BLaER1 (cell line): ENCODE measurements at regions not wholly inside any gene's neighbourhood (a gene's known extent, or its start where the extent isn't known, plus 50 kb on each side); places are given as distances from the start of the nearest gene placed in this dataset.

Experiments
- H3K27ac ChIP-seq: shearing (Covaris generic); formaldehyde crosslinking; 2 replicates; pipeline ENCODE4 v1.8.1; 2022
- H3K27me3 ChIP-seq: shearing (Covaris generic); formaldehyde crosslinking; 2 replicates; pipeline ENCODE4 v1.8.1; 2022
- H3K36me3 ChIP-seq: shearing (Covaris generic); formaldehyde crosslinking; 2 replicates; pipeline ENCODE4 v1.8.1; 2022
- H3K4me1 ChIP-seq: shearing (Covaris generic); formaldehyde crosslinking; 2 replicates; pipeline ENCODE4 v1.8.1; 2022
- H3K4me2 ChIP-seq: shearing (Covaris generic); formaldehyde crosslinking; 2 replicates; pipeline ENCODE4 v1.8.1; 2022
- H3K4me3 ChIP-seq: shearing (Covaris generic); formaldehyde crosslinking; 2 replicates; pipeline ENCODE4 v1.8.1; 2022
- H3K9ac ChIP-seq: shearing (Covaris generic); formaldehyde crosslinking; 2 replicates; pipeline ENCODE4 v1.8.1; 2022
- H3K9me3 ChIP-seq: shearing (Covaris generic); formaldehyde crosslinking; 2 replicates; pipeline ENCODE4 v1.8.1; 2022
- H4K20me1 ChIP-seq: shearing (Covaris generic); formaldehyde crosslinking; 2 replicates; pipeline ENCODE4 v1.8.1; 2022
- Cebpa-rat ChIP-seq: shearing (Covaris generic); IDR thresholded peaks from 2 replicates; pipeline ENCODE4 v1.8.1; 2022

GRCh38 chr5:133847886-133848285, 120.5 kb downstream of the C5orf15 start:
- TF ChIP-seq Cebpa-rat = no peak
- H3K36me3 ChIP-seq = no peaks in the 10 kb centered on the region; the same call in 1 of the 2 replicates
- peak overlapping the region; percentile 39 for H3K4me3 ChIP-seq
- peak overlapping the region; percentile 92 for H3K4me2 ChIP-seq
- H4K20me1 ChIP-seq = no peaks in the 10 kb centered on the region
- peak overlapping the region; percentile 67 for H3K9ac ChIP-seq
- H3K9me3 ChIP-seq = no peaks in the 10 kb centered on the region
- peak overlapping the region; percentile 89 for H3K27ac ChIP-seq
- H3K27me3 ChIP-seq = no peaks in the 10 kb centered on the region
- peaks cover 96% of the 10 kb centered on the region for H3K4me1 ChIP-seq

GRCh38 chr5:133847301-133847700, 121.1 kb downstream of the C5orf15 start:
- Histone ChIP-seq H3K9ac (peak overlapping the region; percentile 67), H3K9me3 (no peaks in the 10 kb centered on the region), H3K27me3 (no peaks in the 10 kb centered on the region), H3K27ac (peak overlapping the region; percentile 89), H3K4me1 (peaks cover 93% of the 10 kb centered on the region), H3K4me3 (peak overlapping the region; percentile 39), H3K36me3 (no peaks in the 10 kb centered on the region; the same call in 1 of the 2 replicates), H3K4me2 (peak overlapping the region; percentile 92), H4K20me1 (no peaks in the 10 kb centered on the region)
- no peak for TF ChIP-seq Cebpa-rat

GRCh38 chr5:133846478-133847226, 121.8 kb downstream of the C5orf15 start:
- peak overlapping the region; percentile 92 for H3K4me2 ChIP-seq

GRCh38 chr5:133845271-133845670, 123.2 kb downstream of the C5orf15 start:
- Histone ChIP-seq H3K27ac (peak overlapping the region; percentile 89; the same call in 1 of the 2 replicates), H3K4me1 (peaks cover 73% of the 10 kb centered on the region), H3K36me3 (peaks cover 4% of the 10 kb centered on the region; the same call in 1 of the 2 replicates), H3K27me3 (no peaks in the 10 kb centered on the region; the same call in 1 of the 2 replicates), H3K4me3 (no peak overlapping the region), H3K9me3 (0 out of 2 replicates have a peak, but pooled peaks cover 6% of the 10 kb centered on the region), H4K20me1 (no peaks in the 10 kb centered on the region), H3K9ac (no peak overlapping the region; the same call in 1 of the 2 replicates), H3K4me2 (peak overlapping the region; percentile 92)
- TF ChIP-seq Cebpa-rat = no peak

More at GRCh38 chr5:133846478-133847226, 121.8 kb downstream of the C5orf15 start:
- TF ChIP-seq Cebpa-rat = no peak
- Histone ChIP-seq H3K27me3 (no peaks in the 10 kb centered on the region; the same call in 1 of the 2 replicates), H3K9ac (peak overlapping the region; percentile 67), H3K9me3 (0 out of 2 replicates have a peak, but pooled peaks cover under 1% of the 10 kb centered on the region), H4K20me1 (no peaks in the 10 kb centered on the region), H3K4me1 (peaks cover 87% of the 10 kb centered on the region), H3K4me3 (peak overlapping the region; percentile 39), H3K27ac (peak overlapping the region; percentile 89), H3K36me3 (peaks cover 1% of the 10 kb centered on the region; the same call in 1 of the 2 replicates)

DNA sequence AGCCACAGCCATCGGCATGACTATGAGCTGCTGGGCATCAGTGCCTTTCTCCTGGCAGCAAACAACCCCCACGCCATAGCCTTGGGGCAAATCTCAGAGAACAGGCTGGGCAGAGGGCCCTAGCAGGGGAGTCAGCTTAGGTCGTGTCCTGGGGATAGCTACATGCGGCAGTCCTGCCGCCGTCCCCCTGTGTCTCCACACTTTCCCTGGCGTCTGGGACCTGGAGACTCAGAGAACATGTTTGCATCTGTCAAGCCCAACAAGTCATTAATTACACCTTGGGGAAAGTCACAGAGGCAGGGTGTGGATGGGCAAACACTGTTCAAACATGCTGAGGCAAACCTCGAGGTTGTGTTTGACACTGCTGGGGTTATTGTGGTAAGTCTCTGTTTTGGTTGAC, 123.6 kb downstream of the C5orf15 start:
- peaks cover 4% of the 10 kb centered on the region; the same call in 1 of the 2 replicates for H3K36me3 ChIP-seq
- no peak overlapping the region; the same call in 1 of the 2 replicates for H3K9ac ChIP-seq
- H3K4me2 ChIP-seq = peak overlapping the region; percentile 92
- H3K27ac ChIP-seq = peak overlapping the region; percentile 89; the same call in 1 of the 2 replicates
- 0 out of 2 replicates have a peak, but pooled peaks cover 6% of the 10 kb centered on the region for H3K9me3 ChIP-seq
- no peaks in the 10 kb centered on the region; the same call in 1 of the 2 replicates for H3K27me3 ChIP-seq
- H3K4me1 ChIP-seq = peaks cover 70% of the 10 kb centered on the region
- TF ChIP-seq Cebpa-rat = no peak
- no peaks in the 10 kb centered on the region for H4K20me1 ChIP-seq
- H3K4me3 ChIP-seq = no peak overlapping the region

GRCh38 chr5:133843911-133844310, 124.5 kb downstream of the C5orf15 start:
- H4K20me1 ChIP-seq = no peaks in the 10 kb centered on the region
- 0 out of 2 replicates have a peak, but pooled peaks cover 6% of the 10 kb centered on the region for H3K9me3 ChIP-seq
- TF ChIP-seq Cebpa-rat = no peak
- H3K9ac ChIP-seq = 0 out of 2 replicates have a peak overlapping the region, but pooled peaks have one; percentile 4
- peak overlapping the region; percentile 33 for H3K27ac ChIP-seq
- no peaks in the 10 kb centered on the region; the same call in 1 of the 2 replicates for H3K27me3 ChIP-seq
- no peak overlapping the region for H3K4me3 ChIP-seq
- H3K4me1 ChIP-seq = peaks cover 64% of the 10 kb centered on the region
- H3K36me3 ChIP-seq = peaks cover 4% of the 10 kb centered on the region; the same call in 1 of the 2 replicates
- peak overlapping the region; percentile 92 for H3K4me2 ChIP-seq

- peaks cover 4% of the 10 kb centered on the region; the same call in 1 of the 2 replicates for H3K36me3 ChIP-seq
- peak overlapping the region; percentile 92 for H3K4me2 ChIP-seq
- peak overlapping the region; percentile 33; the same call in 1 of the 2 replicates for H3K27ac ChIP-seq
- H3K9me3 ChIP-seq = 0 out of 2 replicates have a peak, but pooled peaks cover 6% of the 10 kb centered on the region
- peaks cover 58% of the 10 kb centered on the region for H3K4me1 ChIP-seq
- H3K9ac ChIP-seq = no peak overlapping the region
- no peaks in the 10 kb centered on the region for H4K20me1 ChIP-seq
- no peak for TF ChIP-seq Cebpa-rat
- H3K27me3 ChIP-seq = no peaks in the 10 kb centered on the region; the same call in 1 of the 2 replicates
- no peak overlapping the region for H3K4me3 ChIP-seq
Measured at GRCh38 chr5:133842846-133843611, 125.4 kb downstream of the C5orf15 start.

DNA sequence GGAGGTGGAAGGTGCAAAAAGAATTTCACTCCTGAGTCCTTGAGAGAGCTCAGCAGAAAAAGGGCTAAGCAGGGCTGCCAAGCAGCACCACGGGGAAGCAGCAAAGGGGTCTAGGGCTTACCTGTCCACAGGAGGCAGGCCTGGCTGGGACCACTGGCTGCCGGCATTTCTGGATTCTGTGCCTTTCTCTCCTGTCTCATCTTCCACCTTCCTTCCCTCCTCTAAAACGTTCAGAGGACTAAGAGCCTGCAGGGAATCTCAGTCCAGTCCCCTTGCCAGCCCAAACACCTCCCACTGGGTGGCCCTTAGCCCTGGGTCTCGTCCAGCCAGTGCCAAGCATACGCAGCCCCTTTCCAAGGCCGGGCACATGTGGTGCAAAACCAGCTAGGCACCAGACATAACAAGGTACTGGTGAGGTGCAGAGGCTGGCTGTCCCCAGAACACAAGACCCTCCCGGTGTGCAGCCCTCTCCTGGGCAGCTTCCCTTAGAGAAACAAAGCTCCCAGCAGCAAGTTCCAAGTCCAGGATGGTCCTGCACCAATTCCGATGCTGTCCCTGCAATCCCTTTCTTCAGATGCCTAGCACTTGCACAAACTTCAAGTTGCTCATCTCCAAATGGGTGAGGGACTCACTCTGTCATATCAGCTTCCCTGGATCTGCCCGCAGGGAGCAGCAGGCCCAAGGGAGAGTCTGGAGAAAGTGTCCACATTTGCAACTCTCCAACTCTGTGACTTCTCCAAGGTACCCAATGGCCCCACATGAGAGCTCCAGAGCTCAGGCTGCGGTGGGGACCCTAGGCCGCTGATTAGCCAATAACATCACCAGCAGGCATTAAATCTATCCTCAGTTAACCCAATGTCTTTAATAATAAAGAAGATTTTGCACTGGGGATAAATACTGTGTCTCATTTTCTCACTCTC, 126.3 kb downstream of the C5orf15 start:
- Histone ChIP-seq H3K9ac (no peak overlapping the region), H3K27ac (no peak overlapping the region), H4K20me1 (no peaks in the 10 kb centered on the region), H3K4me1 (peaks cover 48% of the 10 kb centered on the region), H3K36me3 (peaks cover 4% of the 10 kb centered on the region; the same call in 1 of the 2 replicates), H3K4me2 (0 out of 2 replicates have a peak overlapping the region, but pooled peaks have one; percentile 92), H3K4me3 (no peak overlapping the region), H3K9me3 (0 out of 2 replicates have a peak, but pooled peaks cover 6% of the 10 kb centered on the region), H3K27me3 (no peaks in the 10 kb centered on the region; the same call in 1 of the 2 replicates)
- no peak for TF ChIP-seq Cebpa-rat
